Activated CD4-positive, alpha-beta T cell treated with anti-CD3 and anti-CD28 coated beads, Interleukin-2, amount 50 U/mL, for 16 hours (primary cell): ENCODE measurements at regions not wholly inside any gene's neighbourhood (a gene's known extent, or its start where the extent isn't known, plus 50 kb on each side); places are given as distances from the start of the nearest gene placed in this dataset.
"Not testable (repeated sequence)": the region's sequence is repeated elsewhere in the genome, so short reads cannot be mapped to it uniquely, and the experiment has no call there.

Experiments used
- DNase-seq: peaks from one replicate; pipeline ENCODE4 v3.0.0-alpha.2; 2020

DNA sequence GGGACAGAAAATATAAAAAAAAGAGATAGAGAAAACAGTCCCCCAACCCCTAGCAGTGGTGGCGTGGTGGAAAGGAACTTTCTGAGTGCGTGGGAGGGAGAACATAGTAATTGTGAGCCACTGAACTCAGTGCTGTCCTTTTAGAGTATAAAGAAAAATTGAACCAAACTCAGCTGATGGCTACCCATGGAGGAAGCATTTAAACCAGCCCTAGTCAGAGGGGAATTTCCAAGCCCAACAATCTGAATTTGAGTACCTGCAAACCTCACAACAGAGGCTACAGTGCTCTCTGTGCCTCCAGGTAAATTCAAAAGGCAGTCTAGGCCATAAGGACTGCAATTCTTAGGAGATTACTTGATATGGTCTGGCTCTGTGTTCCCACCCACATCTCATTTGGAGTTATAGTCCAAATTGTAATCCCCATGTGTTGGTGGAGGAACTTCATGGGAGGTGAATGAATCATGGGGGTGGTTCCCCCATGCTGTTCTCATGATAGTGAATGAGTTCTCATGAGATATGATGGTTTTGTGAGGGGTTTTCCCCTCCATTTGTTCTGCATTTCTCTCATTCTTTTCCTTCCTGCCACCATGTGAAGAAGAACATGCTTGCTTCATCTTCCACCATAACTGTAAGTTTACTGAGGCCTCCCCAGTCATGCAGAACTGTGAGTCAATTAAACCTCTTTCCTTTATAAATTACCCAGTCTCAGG is 687.8 kb downstream of the FAM181B start:
- DNase-seq: no peak

GRCh38 chr11:82043316-82043715 is 690.3 kb downstream of the FAM181B start:
- DNase-seq: no peak

DNA sequence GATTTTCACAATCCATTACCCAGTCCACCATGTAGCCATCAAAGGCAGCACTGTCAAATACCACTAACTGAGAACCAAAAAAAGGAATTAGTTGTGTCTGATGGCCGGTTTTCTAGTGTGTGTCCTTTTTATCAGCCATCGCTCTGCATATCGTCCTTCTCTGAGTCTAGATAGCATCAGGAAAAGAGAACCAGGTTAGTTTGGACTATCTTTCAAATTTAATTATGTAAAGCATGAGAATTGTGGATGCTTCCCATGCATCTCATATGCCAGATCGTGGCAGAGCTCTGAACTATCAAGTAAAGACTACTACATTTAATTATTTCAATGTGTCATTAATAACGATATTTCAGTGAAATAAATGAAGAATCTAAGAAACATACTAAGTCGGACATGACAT is 691.9 kb downstream of the FAM181B start:
- DNase-seq: no peak

DNA sequence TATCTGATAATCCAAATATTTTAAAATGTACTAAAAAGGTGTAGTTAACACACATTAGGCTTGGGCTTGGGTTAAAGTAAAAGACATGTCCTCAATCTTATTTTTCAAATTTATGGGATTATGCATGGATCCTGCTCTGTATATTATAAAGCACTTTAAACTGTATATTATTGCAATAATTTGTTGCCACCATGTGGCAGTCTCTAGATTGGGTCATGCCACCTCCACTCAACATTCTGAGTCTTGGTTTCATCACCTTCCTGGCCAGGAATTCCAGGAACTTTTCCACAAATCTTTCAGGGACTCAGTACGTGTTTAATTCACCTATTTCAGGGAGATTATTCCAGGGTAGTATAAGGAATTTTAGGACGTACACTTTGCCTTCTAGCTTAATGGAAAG is 695.5 kb downstream of the FAM181B start:
- DNase-seq: no peak

DNA sequence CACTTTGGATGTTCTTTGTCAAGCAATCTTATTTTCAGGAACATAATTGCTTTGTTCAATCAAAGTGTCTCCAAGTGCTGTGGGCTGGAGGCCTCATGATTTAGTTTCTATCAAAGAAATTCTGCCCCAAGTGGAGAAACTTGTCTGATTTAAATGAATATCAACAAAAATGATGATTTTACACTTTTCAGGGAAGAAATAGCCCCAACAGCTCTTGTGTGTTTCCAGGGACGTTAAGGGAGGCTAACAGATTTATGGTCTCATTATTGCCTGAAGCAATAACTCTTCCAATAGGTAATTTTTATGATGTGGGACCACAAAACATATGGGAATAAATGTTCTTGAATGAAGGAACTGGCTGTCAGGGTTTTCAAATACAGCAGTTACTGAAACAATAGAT is 699.1 kb downstream of the FAM181B start:
- no peak for DNase-seq

- DNase-seq: not testable (repeated sequence)
Measured at GRCh38 chr11:82027335-82027734, 706.3 kb downstream of the FAM181B start.

DNA sequence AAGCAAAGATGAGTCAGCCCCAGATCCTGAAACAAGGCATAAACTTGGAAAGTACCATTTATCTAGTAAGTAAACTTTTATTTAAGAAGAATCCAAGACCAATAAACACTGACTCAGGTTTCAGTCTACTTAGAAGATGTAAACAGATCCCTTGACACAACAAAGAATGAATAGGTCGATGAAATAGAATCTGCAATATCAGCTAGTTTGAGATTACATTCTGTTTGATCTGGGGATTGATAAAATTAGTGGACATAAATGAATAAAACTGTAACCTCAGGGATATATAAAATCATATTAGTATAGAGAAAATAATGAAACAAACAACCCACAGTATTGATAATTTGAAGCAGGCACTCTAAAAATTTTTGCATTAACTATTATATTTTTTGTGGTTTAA is 708.9 kb downstream of the FAM181B start:
- DNase-seq: no peak

DNA sequence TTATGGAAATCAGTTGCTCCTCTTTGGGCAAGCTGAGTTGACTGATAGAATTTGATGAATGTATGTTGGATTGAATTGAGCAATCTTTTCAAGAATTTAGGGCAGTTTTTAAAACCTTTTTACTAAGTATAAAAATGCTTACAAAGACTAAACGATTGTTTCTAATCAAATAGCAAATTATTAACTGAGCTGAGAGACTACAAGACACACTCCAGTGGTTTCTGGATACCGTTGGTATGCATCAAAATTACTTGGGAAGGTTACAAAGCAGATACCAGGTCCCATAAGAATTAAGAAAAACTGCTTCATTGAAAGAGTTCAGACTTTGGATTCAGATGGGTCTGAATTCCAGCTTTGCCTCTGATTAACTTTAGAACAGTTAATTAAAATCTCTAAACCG is 721.4 kb downstream of the FAM181B start:
- DNase-seq: no peak

- DNase-seq: no peak
Measured at GRCh38 chr11:82009133-82009532, 724.5 kb downstream of the FAM181B start.

DNA sequence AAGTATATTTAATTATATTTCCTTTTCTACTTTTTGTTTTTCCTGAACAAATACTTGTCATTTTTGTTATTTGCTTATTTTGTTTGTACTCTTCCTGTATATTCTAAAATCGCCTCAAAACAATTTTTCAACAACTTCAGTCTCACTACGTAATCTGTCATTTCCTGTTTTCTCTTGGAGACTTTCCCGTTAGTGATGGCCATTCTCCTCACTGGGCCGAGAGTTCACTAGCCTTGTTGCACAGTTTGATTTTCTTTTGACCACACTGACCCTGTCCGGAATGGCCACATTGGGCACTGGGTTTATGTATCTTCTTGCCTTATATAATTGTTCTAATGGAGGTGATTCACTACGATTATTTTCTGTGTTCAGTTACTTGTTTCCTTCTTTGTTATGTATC is 726.1 kb downstream of the FAM181B start:
- no peak for DNase-seq

- peak; percentile 29 for DNase-seq
Measured at GRCh38 chr11:82004537-82005213, 729.0 kb downstream of the FAM181B start.

GRCh38 chr11:82003671-82004515 is 729.8 kb downstream of the FAM181B start:
- DNase-seq: no peak

GRCh38 chr11:82003024-82003423 is 730.6 kb downstream of the FAM181B start:
- DNase-seq: no peak

- DNase-seq: no peak
Measured at GRCh38 chr11:81995889-81996288, 737.8 kb downstream of the FAM181B start.

- no peak for DNase-seq
Measured at GRCh38 chr11:81993755-81994154, 739.9 kb downstream of the FAM181B start.

GRCh38 chr11:81990659-81991443 is 742.8 kb downstream of the FAM181B start:
- DNase-seq: no peak

GRCh38 chr11:81989093-81989492 is 744.6 kb downstream of the FAM181B start:
- no peak for DNase-seq

GRCh38 chr11:81987829-81988472 is 745.7 kb downstream of the FAM181B start:
- no peak for DNase-seq

DNA sequence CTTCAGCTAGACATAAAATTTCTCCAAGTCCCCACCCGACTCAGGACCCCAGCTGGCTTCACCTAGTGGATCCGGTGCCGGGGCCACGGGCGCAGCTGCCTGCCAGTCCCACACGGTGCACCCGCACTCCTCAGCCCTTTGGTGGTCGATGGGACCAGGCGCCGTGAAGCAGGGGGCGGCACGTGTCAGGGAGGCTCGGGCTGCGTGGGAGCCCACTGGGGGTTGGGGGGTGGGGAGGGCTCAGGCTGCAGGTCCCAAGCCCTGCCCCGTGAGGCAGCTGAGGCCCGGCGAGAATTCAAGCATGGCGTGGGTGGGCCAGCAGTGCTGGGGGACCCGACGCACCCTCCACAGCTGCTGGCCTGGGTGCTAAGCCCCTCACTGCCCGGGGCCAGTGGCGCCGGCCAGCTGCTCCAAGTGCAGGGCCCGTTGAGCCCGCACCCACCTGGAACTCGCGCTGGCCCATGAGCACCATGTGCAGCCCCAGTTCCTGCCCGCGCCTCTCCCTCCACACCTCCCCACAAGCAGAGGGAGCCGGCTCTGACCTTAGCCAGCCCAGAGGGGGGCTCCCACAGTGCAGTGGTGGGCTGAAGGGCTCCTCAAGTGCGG is 747.0 kb downstream of the FAM181B start:
- no peak for DNase-seq

DNA sequence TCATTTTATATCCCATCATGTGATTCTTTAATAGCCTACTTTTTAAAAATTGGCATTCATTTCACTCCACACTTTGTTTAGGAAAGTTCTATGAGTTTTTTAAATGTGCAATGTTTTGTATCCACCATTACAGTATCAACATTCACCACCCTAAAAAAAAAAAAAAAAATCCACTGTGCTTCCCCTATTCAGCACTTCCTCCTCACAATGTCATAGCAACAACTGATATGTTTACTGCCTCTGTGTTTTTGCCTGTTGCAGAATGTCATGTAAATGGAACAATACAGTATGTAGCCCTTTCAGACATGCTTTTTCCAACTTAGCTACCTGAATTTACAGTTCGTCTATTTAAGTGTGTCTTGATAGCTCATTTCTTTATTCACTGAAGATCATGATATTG is 754.2 kb downstream of the FAM181B start:
- no peak for DNase-seq

- no peak for DNase-seq
Measured at GRCh38 chr11:81975261-81975900, 758.3 kb downstream of the FAM181B start.
